ENCODE measurements at regions not wholly inside any gene's neighbourhood (a gene's known extent, or its start where the extent isn't known, plus 50 kb on each side); places are given as distances from the start of the nearest gene placed in this dataset.

GRCh38 chr12:97222391-97222790 lies 240.2 kb upstream of the RMST start:
- TF ChIP-seq CTCF (optimal IDR thresholded peaks at IDR 0.05 in 1 of 3, IDR thresholded peaks at IDR 0.05 in 1 of 3, conservative IDR thresholded peaks at IDR 0.05 in 1 of 3; ENCODE audit: extremely low read depth in 1 of 3, insufficient read depth in 2 of 3, low read length in 3 of 3) (no peak), EZH2 (IDR thresholded peaks at IDR 0.05; ENCODE audit: low read length) (no peak)
